HG03280 (cell line): ENCODE measurements at regions not wholly inside any gene's neighbourhood (a gene's known extent, or its start where the extent isn't known, plus 50 kb on each side); places are given as distances from the start of the nearest gene placed in this dataset.

Experiments used
- ATAC-seq: cut with Tn5 transposase; IDR thresholded peaks from one replicate; pipeline ENCODE4 v1.9.1; 2021; ENCODE audit warnings: mild to moderate bottlenecking, moderate library complexity; ENCODE audit not compliant: unreplicated experiment

- ATAC-seq, result no peak
Observed at GRCh38 chr20:63089051-63089907, 82.5 kb upstream of the BHLHE23 start.

GRCh38 chr20:63087872-63088680 lies 81.3 kb upstream of the BHLHE23 start:
- ATAC-seq, result no peak

- ATAC-seq, result no peak
Observed at GRCh38 chr20:63087236-63087871, 80.6 kb upstream of the BHLHE23 start.

GRCh38 chr20:63086421-63087235 lies 79.9 kb upstream of the BHLHE23 start:
- ATAC-seq, result no peak

DNA sequence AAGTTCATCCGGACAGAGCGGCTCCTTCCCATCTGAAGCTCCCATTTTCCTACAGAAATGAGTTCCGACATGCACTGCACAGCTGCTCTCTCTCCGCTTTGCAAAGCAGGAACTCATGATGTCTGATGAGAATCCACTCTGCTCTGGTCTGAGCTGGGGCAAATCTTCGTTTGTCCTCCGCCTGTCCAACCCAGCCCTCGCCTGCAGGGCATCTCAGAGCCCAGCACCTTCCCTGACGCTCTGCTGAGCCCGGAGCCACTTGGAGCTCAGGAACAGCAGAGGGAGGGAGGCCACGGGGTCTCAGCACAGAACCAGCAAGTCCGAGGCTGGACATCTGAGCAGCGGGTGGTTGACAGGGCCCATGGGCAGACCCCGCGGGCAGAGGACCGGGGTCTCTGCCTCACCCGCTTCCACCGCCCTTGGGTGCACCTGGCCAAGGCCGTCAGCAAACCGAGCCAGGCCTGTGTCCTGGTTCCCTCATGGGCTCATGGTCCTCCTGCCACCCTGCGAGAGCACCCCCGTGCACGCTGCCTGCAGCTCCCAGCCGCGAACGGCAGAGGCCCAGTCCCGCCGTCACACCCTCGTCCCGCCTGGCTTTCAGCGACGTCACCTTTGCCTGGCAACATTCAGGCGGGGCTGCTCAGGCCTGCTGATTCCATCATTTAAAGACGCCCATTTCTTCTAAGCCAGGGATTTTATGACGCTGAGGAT lies 78.5 kb upstream of the BHLHE23 start:
- ATAC-seq, result no peak

- no peak for ATAC-seq
Observed at GRCh38 chr20:63084563-63084927, 77.8 kb upstream of the BHLHE23 start.

DNA sequence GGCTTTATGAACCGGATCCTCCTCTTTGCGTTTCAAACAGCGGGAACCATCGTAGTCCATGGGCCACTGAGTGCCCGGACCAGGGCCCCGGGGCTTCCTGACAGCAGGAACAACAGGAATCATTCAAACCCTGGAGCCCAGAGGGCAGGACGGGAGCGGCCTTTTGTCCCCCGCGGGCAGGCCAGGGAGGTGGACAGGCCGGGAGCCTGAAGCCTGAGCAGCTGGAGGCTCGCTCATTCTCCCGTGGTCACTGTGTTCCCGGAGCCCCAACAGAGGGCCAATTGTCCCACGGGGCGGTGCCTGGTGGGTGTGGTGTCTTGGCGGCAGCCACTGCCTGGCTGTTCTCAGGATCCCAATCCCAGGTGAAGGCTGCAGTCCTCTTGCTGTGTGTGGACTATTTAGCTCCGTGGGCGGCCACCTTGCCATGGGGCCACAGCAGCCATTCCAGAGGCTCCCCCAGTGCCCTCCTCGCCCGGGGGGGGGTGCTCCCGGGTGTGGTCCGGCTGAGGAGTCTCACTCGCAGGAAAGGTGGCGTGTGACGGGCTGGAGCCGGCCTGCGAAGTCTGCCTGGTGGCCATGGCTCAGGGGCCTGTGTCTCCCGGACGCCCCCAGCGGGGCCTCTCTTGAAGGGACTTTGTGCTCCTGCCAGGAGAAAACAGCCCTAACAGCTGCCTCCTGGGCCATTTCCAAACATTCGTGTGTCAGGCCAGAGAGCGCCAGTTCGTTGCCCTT lies 77.2 kb upstream of the BHLHE23 start:
- no peak for ATAC-seq

DNA sequence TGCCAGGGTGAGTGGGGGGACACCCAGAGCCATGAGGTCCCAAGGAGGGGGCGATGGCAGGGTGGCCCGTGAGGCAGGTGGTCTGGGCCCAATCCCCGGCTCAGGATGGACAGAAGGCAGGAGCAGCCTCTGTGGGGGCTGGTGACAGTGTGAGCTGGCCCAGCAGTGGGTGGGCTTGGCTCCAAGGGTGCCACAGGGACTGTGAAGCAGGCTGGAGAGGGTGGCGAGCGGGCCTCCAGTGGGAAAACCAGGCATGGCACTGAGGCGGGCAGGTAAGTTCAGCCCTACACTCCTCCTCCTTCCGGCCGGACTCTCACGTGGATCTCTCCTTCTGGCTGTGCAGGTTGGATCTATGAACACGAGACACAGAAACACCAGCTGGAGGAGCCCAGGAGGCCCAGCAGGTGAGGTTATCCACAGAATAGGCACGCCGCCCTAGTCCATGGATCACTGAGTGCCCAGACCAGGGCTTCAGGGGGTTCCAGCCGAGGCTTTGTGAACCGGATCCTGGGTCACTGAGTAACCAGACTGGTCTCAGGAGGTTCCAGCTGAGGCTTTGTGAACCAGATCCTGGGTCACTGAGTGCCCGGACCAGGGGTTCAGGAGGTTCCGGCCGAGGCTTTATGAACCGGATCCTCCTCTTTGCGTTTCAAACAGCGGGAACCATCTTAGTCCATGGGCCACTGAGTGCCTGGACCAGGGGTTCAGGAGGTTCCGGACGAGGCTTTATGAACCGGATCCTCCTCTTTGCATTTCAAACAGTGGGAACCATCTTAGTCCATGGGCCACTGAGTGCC lies 76.4 kb upstream of the BHLHE23 start:
- no peak for ATAC-seq

- ATAC-seq, result no peak
Observed at GRCh38 chr20:63082308-63082938, 75.7 kb upstream of the BHLHE23 start.

DNA sequence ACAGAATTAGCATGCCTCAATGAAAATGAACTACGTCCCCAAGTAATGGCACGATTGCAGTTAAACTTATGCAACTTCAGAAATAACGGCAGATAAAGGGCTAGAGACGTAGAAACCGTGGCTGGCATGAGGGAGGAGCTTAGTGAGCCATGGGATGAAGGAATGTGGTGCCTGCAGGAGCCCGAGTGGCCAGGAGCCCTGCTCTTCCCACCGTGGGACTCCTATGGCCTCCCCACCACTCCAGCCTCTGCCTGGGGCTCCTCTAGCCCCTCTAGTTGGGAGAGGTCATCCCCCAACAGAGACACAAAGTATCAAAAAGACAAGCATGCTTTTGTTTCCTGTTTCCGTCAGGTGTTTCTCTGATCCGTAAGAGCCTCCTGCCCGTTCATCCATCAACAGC lies 75.1 kb upstream of the BHLHE23 start:
- ATAC-seq, result no peak

GRCh38 chr20:63081351-63081750 lies 74.6 kb upstream of the BHLHE23 start:
- ATAC-seq, result no peak

DNA sequence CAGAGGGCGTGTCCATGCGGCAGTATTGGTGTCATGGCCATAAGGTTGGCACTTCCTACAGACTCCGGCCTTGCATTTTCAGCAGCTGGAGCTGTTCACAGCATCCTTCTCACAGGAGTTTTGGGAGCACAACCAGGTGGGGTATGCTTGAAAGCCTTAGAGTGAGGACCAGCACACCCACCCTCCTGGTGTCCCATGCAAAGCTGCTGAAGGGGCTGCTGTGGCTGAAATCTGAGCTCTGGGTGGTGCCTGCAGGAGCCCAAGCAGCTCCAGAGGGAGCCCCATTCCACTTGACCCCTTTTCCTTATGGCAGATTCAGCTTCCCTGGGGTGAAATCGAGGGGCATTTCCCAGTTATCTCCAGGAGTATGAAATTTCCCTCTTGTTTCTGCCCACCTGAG lies 74.0 kb upstream of the BHLHE23 start:
- ATAC-seq, result no peak

DNA sequence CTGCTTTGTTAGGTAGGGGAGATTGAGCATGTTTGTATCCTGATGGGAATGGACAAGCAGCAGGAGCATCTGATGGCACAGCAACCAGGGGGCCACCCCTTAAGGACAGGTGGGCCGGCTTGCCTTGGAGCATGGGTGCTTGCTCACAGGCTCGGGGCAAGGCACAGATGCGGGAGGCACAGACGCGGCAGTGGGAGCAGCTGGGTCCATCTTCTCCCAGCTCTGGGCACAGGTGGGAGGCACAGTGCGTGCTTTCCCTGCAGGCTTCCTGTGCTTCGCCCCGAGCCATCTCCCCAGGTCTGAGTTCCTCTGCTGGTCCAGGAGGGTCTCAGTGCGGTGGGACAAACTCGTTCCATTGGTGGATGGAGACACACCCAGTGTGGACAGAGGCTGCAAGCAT lies 73.6 kb upstream of the BHLHE23 start:
- ATAC-seq, result no peak

- no peak for ATAC-seq
Observed at GRCh38 chr20:63079971-63080370, 73.2 kb upstream of the BHLHE23 start.

- ATAC-seq, result no peak
Observed at GRCh38 chr20:63077705-63078104, 70.9 kb upstream of the BHLHE23 start.

GRCh38 chr20:63076421-63076820 lies 69.7 kb upstream of the BHLHE23 start:
- no peak for ATAC-seq

DNA sequence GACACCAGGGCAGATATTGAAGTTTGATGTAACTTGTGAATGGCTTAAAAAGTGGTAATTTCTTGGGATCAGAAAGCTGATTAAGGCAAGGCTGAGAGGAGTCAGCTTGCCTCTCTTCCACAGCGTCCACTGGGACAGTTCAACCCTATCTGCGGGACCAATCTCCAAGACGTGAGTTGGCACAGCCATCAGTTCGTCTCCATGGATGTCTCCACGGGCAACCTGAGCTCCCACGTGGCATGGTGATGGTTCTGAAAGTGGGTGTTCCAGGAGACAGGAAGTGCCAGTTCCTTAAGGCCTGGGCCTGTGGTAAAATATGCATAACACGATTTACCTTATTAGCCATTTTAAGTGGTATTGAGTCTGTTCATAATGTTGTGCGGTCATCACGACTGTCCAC lies 67.9 kb upstream of the BHLHE23 start:
- no peak for ATAC-seq

- ATAC-seq, result no peak
Observed at GRCh38 chr20:63074182-63074581, 67.4 kb upstream of the BHLHE23 start.
